Stimulated activated CD8-positive, alpha-beta memory T cell treated with anti-CD3 and anti-CD28 coated beads, Interleukin-2, amount 100 ng/mL, for 48 hours (primary cell): ENCODE measurements at regions not wholly inside any gene's neighbourhood (a gene's known extent, or its start where the extent isn't known, plus 50 kb on each side); places are given as distances from the start of the nearest gene placed in this dataset.

Source experiments
- DNase-seq, 2 donors: peaks; one replicate each; pipeline ENCODE4 v3.0.0-alpha.2; 2020; ENCODE audit warnings: low read depth in 2 of 2

DNA sequence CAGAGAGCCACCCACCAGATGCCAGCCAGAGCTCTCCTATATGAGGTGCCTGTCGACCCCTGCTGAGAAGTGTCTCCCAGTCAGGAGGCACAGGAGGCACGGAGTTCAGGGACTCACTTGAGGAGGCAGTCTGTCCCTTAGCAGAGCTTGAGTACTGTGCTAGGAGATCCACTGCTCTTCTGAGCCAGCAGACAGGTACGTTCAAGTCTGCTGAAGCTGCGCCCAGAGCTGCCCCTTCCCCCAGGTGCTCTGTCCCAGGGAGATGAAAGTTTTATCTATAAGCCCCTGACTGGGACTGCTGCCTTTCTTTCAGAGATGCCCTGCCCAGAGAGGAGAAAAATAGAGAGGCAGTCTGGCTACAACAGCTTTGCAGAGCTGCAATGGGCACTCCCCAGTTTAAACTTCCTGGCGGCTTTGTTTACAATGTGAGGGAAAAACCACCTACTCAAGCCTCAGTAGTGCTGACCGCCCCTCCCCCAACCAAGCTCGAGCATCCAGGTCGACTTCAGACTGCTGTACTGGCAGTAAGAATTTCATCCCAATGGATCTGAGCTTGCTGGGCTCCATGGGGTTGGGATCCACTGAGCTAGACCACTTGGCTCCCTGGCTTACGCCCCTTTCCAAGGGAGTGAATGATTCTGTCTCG is 146.7 kb upstream of the USP15 start:
- DNase-seq = no peak

DNA sequence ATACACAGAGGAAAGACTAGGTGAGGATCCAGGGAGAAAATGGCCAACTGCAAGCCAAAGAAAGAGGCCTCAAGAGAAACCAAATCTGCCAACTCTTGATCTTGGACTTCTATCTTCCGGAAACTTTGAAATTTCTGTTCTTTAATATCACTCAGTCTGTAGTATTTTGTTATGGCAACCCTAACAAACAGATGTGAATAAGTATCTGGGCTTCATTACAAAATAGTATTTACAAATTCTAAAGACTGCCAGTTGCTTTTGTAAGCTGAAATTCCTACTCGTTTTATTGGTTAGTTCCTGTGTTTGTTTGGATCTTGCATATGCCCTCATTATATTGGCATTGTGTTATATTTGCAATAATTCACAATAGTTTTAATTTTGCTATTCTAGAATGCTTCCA is 143.2 kb upstream of the USP15 start:
- no peak for DNase-seq

DNA sequence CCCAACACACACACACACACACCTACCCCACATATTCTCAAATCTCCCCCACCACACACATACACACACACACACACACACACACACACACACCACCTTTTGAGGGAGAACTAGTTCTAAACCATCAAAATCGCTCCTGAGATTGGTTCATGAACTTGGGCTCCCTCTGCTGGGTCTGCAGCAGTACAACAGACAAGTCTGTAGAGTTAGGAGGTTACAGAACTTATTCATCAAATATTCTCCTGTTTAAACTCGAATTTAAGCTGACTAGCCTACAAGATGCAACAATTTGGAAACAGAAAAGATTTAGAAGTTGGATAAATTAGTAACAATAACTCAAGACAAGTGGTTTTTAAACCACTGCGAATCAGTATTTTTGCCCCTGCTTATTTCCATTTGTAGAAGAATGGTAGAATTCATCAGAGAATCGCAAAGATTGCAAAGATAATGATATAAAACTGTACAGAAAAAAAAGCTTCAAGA is 136.4 kb upstream of the USP15 start:
- peak; percentile 11 to 14 for DNase-seq

GRCh38 chr12:62127516-62127915 is 132.7 kb upstream of the USP15 start:
- no peak for DNase-seq

- DNase-seq = no peak
Observed at GRCh38 chr12:62128175-62128975, 131.8 kb upstream of the USP15 start.

GRCh38 chr12:62129291-62129690 is 130.9 kb upstream of the USP15 start:
- no peak for DNase-seq

DNA sequence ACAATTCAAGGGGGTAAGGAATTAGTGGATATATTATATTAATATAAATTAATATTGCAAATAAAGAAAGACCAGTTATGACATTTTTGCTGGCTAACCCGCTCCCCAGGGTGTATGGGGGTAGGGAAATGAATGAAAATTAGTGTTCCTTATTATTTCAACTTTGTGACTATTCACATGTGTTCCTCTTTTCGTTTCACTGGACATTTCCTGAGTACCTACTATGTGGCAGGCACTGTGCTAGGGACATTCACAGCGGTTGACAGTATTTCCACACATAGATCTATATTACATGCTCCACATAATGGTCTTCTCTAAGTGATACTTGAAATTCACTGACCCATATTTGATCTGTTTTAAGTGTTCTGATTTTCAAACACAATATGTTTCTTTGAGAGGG is 129.8 kb upstream of the USP15 start:
- DNase-seq = no peak

DNA sequence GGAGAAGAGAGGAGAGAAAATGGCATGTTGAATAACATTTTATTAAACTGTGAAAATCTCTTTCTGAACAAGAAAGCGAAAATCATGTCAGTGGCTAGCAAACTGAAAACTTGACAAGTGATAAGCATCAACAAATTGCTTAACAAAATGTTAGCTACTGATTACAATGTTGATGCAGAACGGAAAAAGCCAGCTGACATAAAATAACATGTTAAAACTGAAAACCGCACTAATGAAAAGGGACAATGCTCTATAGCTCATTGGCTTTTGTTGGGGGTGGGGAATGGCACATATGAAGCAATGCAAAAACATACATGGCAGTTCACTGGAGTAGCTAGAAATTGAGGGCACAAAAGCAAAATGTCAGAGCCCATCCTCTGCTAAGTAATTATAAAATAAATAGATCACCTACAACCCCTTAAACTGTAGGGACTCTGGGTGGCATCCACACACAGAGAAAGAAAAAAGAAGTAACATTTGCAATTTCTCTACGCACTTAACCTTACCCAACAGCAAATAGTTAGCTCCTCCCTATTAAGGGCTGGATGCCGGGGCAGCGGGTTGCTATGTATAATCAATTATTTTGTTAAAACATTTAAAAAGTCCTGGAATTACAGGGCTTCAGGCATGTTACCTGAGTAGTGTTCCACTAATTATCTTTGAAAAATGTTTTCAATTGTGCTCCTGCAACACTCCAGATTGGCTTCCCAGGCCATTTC is 129.2 kb upstream of the USP15 start:
- no peak for DNase-seq

GRCh38 chr12:62133440-62133839 is 126.8 kb upstream of the USP15 start:
- no peak for DNase-seq

DNA sequence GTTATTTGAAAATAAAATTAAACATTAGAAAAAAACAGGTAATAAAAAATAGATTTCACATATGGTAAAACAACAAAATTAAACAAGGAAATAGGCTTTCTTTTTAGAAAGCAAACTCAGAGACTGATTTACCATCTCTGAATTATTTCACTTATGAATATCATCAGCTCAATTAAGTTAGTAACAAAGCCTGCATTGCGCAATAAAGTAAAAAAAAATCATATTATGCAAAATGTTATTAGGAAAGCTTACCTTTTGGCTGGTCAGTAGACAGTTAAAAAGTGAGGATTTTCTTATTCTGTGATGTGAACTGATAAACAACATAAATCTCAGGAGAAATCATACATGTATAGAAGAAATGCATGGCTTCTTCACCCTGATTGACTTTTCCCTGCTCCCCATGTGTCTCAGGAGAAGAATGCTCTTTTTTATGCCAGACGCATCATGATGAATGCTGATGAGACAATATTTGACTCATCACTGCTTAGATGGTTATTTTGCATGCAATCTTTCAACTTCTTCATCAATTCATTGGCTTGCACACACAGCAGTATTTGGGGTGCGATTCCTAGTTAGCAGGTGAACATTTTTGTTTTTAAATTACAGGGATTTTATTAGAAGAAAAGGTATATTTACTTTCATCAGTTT is 124.5 kb upstream of the USP15 start:
- DNase-seq = no peak

- DNase-seq = no peak
Observed at GRCh38 chr12:62136496-62136895, 123.7 kb upstream of the USP15 start.

GRCh38 chr12:62138527-62138926 is 121.7 kb upstream of the USP15 start:
- no peak for DNase-seq

GRCh38 chr12:62146318-62146717 is 113.9 kb upstream of the USP15 start:
- no peak for DNase-seq

- no peak for DNase-seq
Observed at GRCh38 chr12:62158013-62158412, 102.2 kb upstream of the USP15 start.

DNA sequence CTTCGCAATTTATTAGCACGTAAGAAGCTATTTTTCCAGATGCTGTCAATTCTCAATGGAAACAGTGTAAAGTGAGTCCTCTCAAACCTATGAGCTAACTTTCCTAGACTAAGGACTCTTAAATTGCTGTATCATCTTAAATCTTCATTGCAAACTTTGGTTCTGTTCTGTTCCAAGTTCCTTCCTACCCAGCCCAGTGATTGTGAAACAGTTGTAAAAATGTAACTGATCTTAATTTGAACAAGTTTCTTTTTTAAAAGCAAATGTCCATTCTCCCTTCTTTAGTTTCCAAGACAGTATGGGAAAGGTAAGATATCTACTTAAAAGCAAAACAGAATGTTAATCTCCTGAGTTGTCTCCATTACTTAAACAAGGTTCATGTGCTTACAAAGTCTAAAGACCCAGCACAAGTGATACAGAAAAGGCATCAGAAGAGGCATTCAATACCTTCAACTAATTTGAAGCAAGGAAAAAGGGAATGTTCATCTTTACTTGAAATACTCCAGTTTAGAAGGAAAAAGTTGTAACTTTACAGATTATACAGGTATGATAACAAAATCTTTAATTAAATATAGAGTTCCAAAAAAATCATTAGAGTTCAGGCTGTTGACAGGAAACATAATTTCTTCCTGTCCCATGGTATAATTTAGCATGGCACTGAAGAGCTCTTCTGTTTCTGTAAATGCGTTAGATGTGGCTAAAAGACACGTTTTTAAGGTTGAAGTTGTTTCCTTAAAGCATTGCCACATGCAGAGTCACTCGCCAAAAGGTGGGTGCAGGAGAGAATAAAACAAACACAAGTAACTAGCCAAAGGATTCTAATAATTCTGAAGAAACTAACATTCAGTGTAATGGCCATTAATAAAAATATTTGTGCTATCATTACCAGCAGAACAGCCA is 101.5 kb upstream of the USP15 start:
- DNase-seq = no peak

- no peak for DNase-seq
Observed at GRCh38 chr12:62162214-62162613, 98.0 kb upstream of the USP15 start.

GRCh38 chr12:62163368-62163767 is 96.8 kb upstream of the USP15 start:
- DNase-seq = no peak

DNA sequence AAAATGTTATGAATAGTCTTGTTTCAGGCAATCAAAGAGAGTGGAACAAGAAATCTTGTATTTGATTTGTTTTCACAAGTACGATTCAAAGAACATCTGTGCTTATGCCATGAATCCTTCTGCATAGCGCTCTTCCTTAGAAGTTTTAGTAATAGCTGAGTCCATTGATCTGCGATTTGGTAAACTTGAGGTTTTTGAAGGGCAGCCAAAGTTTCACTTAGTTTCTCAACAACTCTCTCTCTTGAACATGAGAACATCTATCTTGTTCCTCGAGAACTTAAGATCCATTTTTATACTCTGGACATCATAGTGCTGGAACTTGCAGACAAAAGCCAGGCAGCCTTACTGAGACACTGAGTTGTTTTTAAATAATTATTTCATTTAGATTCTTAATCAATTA is 96.2 kb upstream of the USP15 start:
- DNase-seq = no peak

- DNase-seq = no peak
Observed at GRCh38 chr12:62166525-62166924, 93.7 kb upstream of the USP15 start.

- DNase-seq = no peak
Observed at GRCh38 chr12:62168411-62168810, 91.8 kb upstream of the USP15 start.

DNA sequence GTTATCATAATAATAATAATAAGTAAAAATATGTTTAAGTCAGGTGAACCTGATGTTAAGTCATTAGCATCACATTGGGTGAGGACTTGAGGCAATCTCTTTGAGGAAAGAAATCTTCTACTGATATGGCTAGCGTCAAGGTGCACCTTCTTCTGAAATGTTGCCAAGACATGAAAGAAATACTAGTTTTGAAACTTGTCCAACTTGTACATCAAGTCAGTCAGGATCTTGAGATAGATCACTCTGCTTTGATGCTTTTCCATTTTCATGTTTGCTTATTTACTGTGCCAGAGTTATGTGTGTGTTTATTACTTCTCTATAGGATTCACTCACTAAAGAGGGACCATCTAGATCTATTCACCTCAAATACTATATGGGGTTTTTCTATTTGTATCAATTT is 90.0 kb upstream of the USP15 start:
- no peak for DNase-seq
